HG02623 (cell line): ENCODE measurements at regions not wholly inside any gene's neighbourhood (a gene's known extent, or its start where the extent isn't known, plus 50 kb on each side); places are given as distances from the start of the nearest gene placed in this dataset.

Source experiments
- ATAC-seq: cut with Tn5 transposase; IDR thresholded peaks from one replicate; pipeline ENCODE4 v1.9.1; 2021; ENCODE audit warnings: moderate library complexity; ENCODE audit not compliant: unreplicated experiment

GRCh38 chr20:39225978-39226377, 263.8 kb downstream of the DHX35 start:
- no peak for ATAC-seq

GRCh38 chr20:39225536-39225935, 263.4 kb downstream of the DHX35 start:
- no peak for ATAC-seq

- ATAC-seq: no peak
Observed at GRCh38 chr20:39222101-39222500, 260.0 kb downstream of the DHX35 start.

- ATAC-seq: no peak
Observed at GRCh38 chr20:39216195-39216594, 254.1 kb downstream of the DHX35 start.

GRCh38 chr20:39214828-39215227, 252.7 kb downstream of the DHX35 start:
- ATAC-seq: no peak

- ATAC-seq: no peak
Observed at GRCh38 chr20:39213476-39214145, 251.5 kb downstream of the DHX35 start.

GRCh38 chr20:39211060-39211748, 249.1 kb downstream of the DHX35 start:
- no peak for ATAC-seq

GRCh38 chr20:39210341-39211036, 248.3 kb downstream of the DHX35 start:
- ATAC-seq: no peak

- ATAC-seq: no peak
Observed at GRCh38 chr20:39206899-39207564, 244.9 kb downstream of the DHX35 start.

GRCh38 chr20:39195582-39196021, 233.5 kb downstream of the DHX35 start:
- ATAC-seq: no peak

- ATAC-seq: no peak
Observed at GRCh38 chr20:39190666-39191570, 228.8 kb downstream of the DHX35 start.

GRCh38 chr20:39188266-39188765, 226.2 kb downstream of the DHX35 start:
- no peak for ATAC-seq

- ATAC-seq: no peak
Observed at GRCh38 chr20:39181490-39181889, 219.3 kb downstream of the DHX35 start.

- no peak for ATAC-seq
Observed at GRCh38 chr20:39176457-39176856, 214.3 kb downstream of the DHX35 start.

GRCh38 chr20:39170896-39171463, 208.8 kb downstream of the DHX35 start:
- ATAC-seq: no peak

- no peak for ATAC-seq
Observed at GRCh38 chr20:39165099-39165498, 203.0 kb downstream of the DHX35 start.

- no peak for ATAC-seq
Observed at GRCh38 chr20:39164642-39165041, 202.5 kb downstream of the DHX35 start.

- ATAC-seq: no peak
Observed at GRCh38 chr20:39163993-39164392, 201.8 kb downstream of the DHX35 start.

- no peak for ATAC-seq
Observed at GRCh38 chr20:39161900-39162299, 199.8 kb downstream of the DHX35 start.

- ATAC-seq: no peak
Observed at GRCh38 chr20:39155971-39156370, 193.8 kb downstream of the DHX35 start.
